ENCODE measurements at regions not wholly inside any gene's neighbourhood (a gene's known extent, or its start where the extent isn't known, plus 50 kb on each side); places are given as distances from the start of the nearest gene placed in this dataset.

GRCh38 chr13:76732367-76732766 is 153.8 kb downstream of the KCTD12 start:
- Histone ChIP-seq H2AFZ (ENCODE audit: low read depth, low read length) (no peak overlapping the region), H3K4me3 (replicated peaks in 1 of 3; ENCODE audit: insufficient read depth in 1 of 3, low read depth in 1 of 3, low read length in 3 of 3) (no peak overlapping the region), H3K27me3 (ENCODE audit: control insufficient read depth in 2 of 2, insufficient read depth in 2 of 2, low read length in 2 of 2) (no peaks in the 10 kb centered on the region), H3K4me1 (ENCODE audit: control insufficient read depth, extremely low read depth, insufficient read depth, low read length) (peaks cover 16% of the 10 kb centered on the region), H3K9ac (replicated peaks; ENCODE audit: extremely low read depth, insufficient read depth, low read length) (no peak overlapping the region), H3K36me3 (ENCODE audit: control insufficient read depth in 2 of 2, extremely low read depth in 1 of 2, insufficient read depth in 2 of 2, low read length in 2 of 2) (no peaks in the 10 kb centered on the region), H3K79me2 (ENCODE audit: control insufficient read depth, insufficient read depth, low read length) (no peaks in the 10 kb centered on the region), H3K4me2 (ENCODE audit: insufficient read depth, low read length) (no peak overlapping the region), H3K9me3 (replicated peaks; ENCODE audit: control insufficient read depth, insufficient read depth, low read length) (no peaks in the 10 kb centered on the region), H3K27ac (ENCODE audit: insufficient read depth, low read depth, low read length) (no peak overlapping the region), H3K9me1 (replicated peaks; ENCODE audit: control insufficient read depth, extremely low read depth, insufficient read depth, low read length) (no peaks in the 10 kb centered on the region), H4K20me1 (replicated peaks; ENCODE audit: control insufficient read depth, extremely low read depth, insufficient read depth, low read length) (no peaks in the 10 kb centered on the region)
- ChIA-PET POLR2A (no interaction called here), CTCF (interaction anchor here (1.5 kb wide), 1 partner anchor 18 kb away, joined by 3 read pairs; no protein-coding TSS in a partner anchor)
- FAIRE-seq (no peak), DNase-seq (ENCODE audit: low read depth, low spot score) (no peak)
- no TSS peak for BruUV-seq (replicated peaks)
- TF ChIP-seq MAX (IDR thresholded peaks at IDR 0.05; ENCODE audit: insufficient read depth, insufficient read length) (no peak), FOS (IDR thresholded peaks at IDR 0.05; ENCODE audit: borderline replicate concordance, insufficient read depth, low read length) (no peak), MYC (IDR thresholded peaks at IDR 0.05; ENCODE audit: low read depth, low read length) (no peak), JUN (IDR thresholded peaks at IDR 0.05; ENCODE audit: borderline replicate concordance, insufficient read depth, insufficient read length, low read depth) (no peak), GATA2 (IDR thresholded peaks at IDR 0.05; ENCODE audit: insufficient read depth, insufficient read length, low read depth, low read length) (no peak), CTCF (IDR thresholded peaks at IDR 0.05; ENCODE audit: extremely low read depth in 1 of 2, insufficient read depth in 1 of 2, low read depth in 1 of 2, low read length in 2 of 2) (no peak), POLR2A (IDR thresholded peaks at IDR 0.05; ENCODE audit: low read depth, low read length) (no peak), POLR2AphosphoS5 (IDR thresholded peaks at IDR 0.05; ENCODE audit: insufficient read depth, low read depth, low read length) (no peak), EZH2 (IDR thresholded peaks at IDR 0.05; ENCODE audit: borderline replicate concordance, low read depth, low read length, severe bottlenecking) (no peak)
- dilution Hi-C loops (cut with MboI; ENCODE audit: extremely low pct_ligation_motif_present, low sequenced_read_pairs) (no loop called here), intact Hi-C loops (cut with micrococcal nuclease) (no loop called here)

Measured in endothelial cell of umbilical vein (primary cell).